ENCODE measurements at regions not wholly inside any gene's neighbourhood (a gene's known extent, or its start where the extent isn't known, plus 50 kb on each side); places are given as distances from the start of the nearest gene placed in this dataset.

- H3K56ac ChIP-seq (ENCODE audit: insufficient read length, low read depth, low read length), result no peak overlapping the region
- no peak overlapping the region for H3K9ac ChIP-seq (ENCODE audit: extremely low read depth, insufficient read length, low read length)
- H3K4me2 ChIP-seq (ENCODE audit: insufficient read depth, insufficient read length, low read length), result no peak overlapping the region
- H2BK20ac ChIP-seq (ENCODE audit: low read depth, low read length, poor library complexity, severe bottlenecking), result no peak overlapping the region
- H4K5ac ChIP-seq (ENCODE audit: insufficient read length, low read depth, low read length), result no peak overlapping the region
- no peaks in the 10 kb centered on the region for H3K27me3 Mint-ChIP-seq (ENCODE audit: low read depth)
- H3K14ac ChIP-seq (ENCODE audit: insufficient read depth, low read length), result no peak overlapping the region
- no peak overlapping the region for H3K23ac ChIP-seq (ENCODE audit: insufficient read length, low read depth, low read length)
- DNase-seq, result no peak
- no peak overlapping the region for H3K18ac ChIP-seq (ENCODE audit: insufficient read length, low read depth, low read length)
- no peak overlapping the region for H3K27ac Mint-ChIP-seq
- H3K36me3 Mint-ChIP-seq (ENCODE audit: insufficient read depth in 1 of 3, low read depth in 3 of 3), result no peaks in the 10 kb centered on the region
- no peak overlapping the region for H2BK5ac ChIP-seq (ENCODE audit: insufficient read length, low read length)
- no peak overlapping the region for H3K4me3 Mint-ChIP-seq
- H3K27ac ChIP-seq (ENCODE audit: insufficient read length, low read depth, low read length), result no peak overlapping the region
- no peak overlapping the region for H2BK15ac ChIP-seq (ENCODE audit: low read depth, low read length)
- H3K4ac ChIP-seq (ENCODE audit: low read depth, low read length), result no peak overlapping the region
- no peak overlapping the region for H2AK5ac ChIP-seq (ENCODE audit: insufficient read length, low read length)
- H4K91ac ChIP-seq (ENCODE audit: insufficient read length, low read depth, low read length), result no peak overlapping the region
- H3K79me2 ChIP-seq (ENCODE audit: insufficient read depth, low read length), result no peaks in the 10 kb centered on the region
- H3K4me1 Mint-ChIP-seq, result peaks cover 8 to 11% of the 10 kb centered on the region in 2 experiments
- no peaks in the 10 kb centered on the region for H3K27me3 ChIP-seq (ENCODE audit: insufficient read depth, low read length)
- no peaks in the 10 kb centered on the region; a peak in 1 of 5 replicates for H3K9me3 Mint-ChIP-seq
- H3T11ph ChIP-seq (ENCODE audit: low read length), result no peak overlapping the region
- no peaks in the 10 kb centered on the region for H3K9me3 ChIP-seq (ENCODE audit: control insufficient read depth, low read depth, low read length)
- H2AFZ ChIP-seq (ENCODE audit: low read length), result no peak overlapping the region
- no peak for TF ChIP-seq CTCF (conservative IDR thresholded peaks at IDR 0.05)
- H4K8ac ChIP-seq (replicated peaks; ENCODE audit: insufficient read length, low read depth, low read length), result no peak overlapping the region
- no peaks in the 10 kb centered on the region for H4K20me1 ChIP-seq (ENCODE audit: control insufficient read depth, insufficient read depth, insufficient read length)
- H2BK12ac ChIP-seq (ENCODE audit: insufficient read length, low read depth, low read length), result no peak overlapping the region
- no peaks in the 10 kb centered on the region for H3K4me1 ChIP-seq (ENCODE audit: insufficient read depth, low read length)
- H3K79me1 ChIP-seq (ENCODE audit: insufficient read depth, low read depth, low read length, poor library complexity, severe bottlenecking), result no peaks in the 10 kb centered on the region
- no peaks in the 10 kb centered on the region for H3K23me2 ChIP-seq (ENCODE audit: insufficient read length, low read depth, low read length, poor library complexity, severe bottlenecking)
- WGBS (ENCODE audit: extremely low coverage, insufficient read length, low lambda C conversion rate), result no CpG with 5 or more reads among the region's 5 CpGs
- H2BK120ac ChIP-seq (ENCODE audit: low read depth, low read length, poor library complexity, severe bottlenecking), result no peak overlapping the region
Measured at GRCh38 chr18:53752781-53753367, 471.6 kb downstream of the MBD2 start.

Data from H9 (cell line).